Keratinocyte (primary cell): ENCODE measurements at regions not wholly inside any gene's neighbourhood (a gene's known extent, or its start where the extent isn't known, plus 50 kb on each side); places are given as distances from the start of the nearest gene placed in this dataset.

Experiments used
- CTCF ChIP-seq, 3 experiments: IDR thresholded peaks in 1 of 3; conservative IDR thresholded peaks in 1 of 3; optimal IDR thresholded peaks in 1 of 3; 2 replicates in 2 of 3; 3 replicates in 1 of 3; pipeline versions ENCODE3 to v1.5.1; 2011; ENCODE audit warnings: low read length in 3 of 3, mild to moderate bottlenecking in 3 of 3, moderate library complexity in 2 of 3, control low read depth in 1 of 3, inconsistent platforms in 1 of 3; ENCODE audit not compliant: insufficient read depth in 2 of 3; ENCODE audit errors: extremely low read depth in 1 of 3
- EZH2 ChIP-seq: IDR thresholded peaks from one replicate; pipeline ENCODE4 v1.6.1; 2012; ENCODE audit warnings: inconsistent platforms, mild to moderate bottlenecking, low read length, moderate library complexity

- TF ChIP-seq CTCF (optimal IDR thresholded peaks at IDR 0.05 in 1 of 3, IDR thresholded peaks at IDR 0.05 in 1 of 3, conservative IDR thresholded peaks at IDR 0.05 in 1 of 3; ENCODE audit: extremely low read depth in 1 of 3, insufficient read depth in 2 of 3, low read length in 3 of 3) (no peak), EZH2 (no peak)
Measured at GRCh38 chr11:119989159-119989821, 148.6 kb downstream of the TRIM29 start.
